Astrocyte (in vitro differentiated cells and primary cell): ENCODE measurements at regions not wholly inside any gene's neighbourhood (a gene's known extent, or its start where the extent isn't known, plus 50 kb on each side); places are given as distances from the start of the nearest gene placed in this dataset.
A peak's percentile ranks its signal among the peaks of the same experiment; 100 is the strongest.
"Not testable (repeated sequence)": the region's sequence is repeated elsewhere in the genome, so short reads cannot be mapped to it uniquely, and the experiment has no call there.

Experiments used
- DNase-seq: peaks from one replicate; pipeline ENCODE4 v3.0.0-alpha.2; 2010; ENCODE audit warnings: low read depth
- FAIRE-seq: peaks from 2 replicates; lab custom pipeline; 2011; peaks lifted over from hg19 to GRCh38; lab: Jason Lieb, UNC
- H2AFZ ChIP-seq: 2 replicates; pipeline ENCODE4 v1.6.0; 2012; ENCODE audit warnings: low read depth, low read length, inconsistent platforms
- H3K27ac ChIP-seq: 2 replicates; pipeline ENCODE4 v1.5.1; 2011; ENCODE audit warnings: low read depth, low read length, inconsistent platforms
- H3K27me3 ChIP-seq: 2 replicates; pipeline ENCODE4 v1.6.0; 2011; ENCODE audit warnings: low read length, inconsistent platforms; ENCODE audit not compliant: insufficient read depth
- H3K36me3 ChIP-seq: 2 replicates; pipeline ENCODE4 v1.5.1; 2011; ENCODE audit warnings: low read length, inconsistent platforms; ENCODE audit not compliant: insufficient read depth
- H3K4me1 ChIP-seq: 2 replicates; pipeline ENCODE4 v1.5.1; 2011; ENCODE audit warnings: low read length, inconsistent platforms; ENCODE audit not compliant: insufficient read depth
- H3K4me2 ChIP-seq: 2 replicates; pipeline ENCODE4 v1.6.0; 2012; ENCODE audit warnings: low read length, inconsistent platforms
- H3K4me3 ChIP-seq: 2 replicates; pipeline ENCODE4 v1.5.1; 2011; ENCODE audit warnings: low read depth, mild to moderate bottlenecking, low read length, inconsistent platforms; ENCODE audit not compliant: insufficient read depth
- H3K79me2 ChIP-seq: 2 replicates; pipeline ENCODE4 v1.6.0; 2012; ENCODE audit warnings: mild to moderate bottlenecking, low read length, inconsistent platforms; ENCODE audit not compliant: insufficient read depth
- H3K9ac ChIP-seq: 2 replicates; pipeline ENCODE4 v1.6.0; 2012; ENCODE audit warnings: mild to moderate bottlenecking, low read length, inconsistent platforms
- H3K9me3 ChIP-seq: 2 replicates; pipeline ENCODE4 v1.5.1; 2012; ENCODE audit warnings: low read depth, mild to moderate bottlenecking, low read length, inconsistent platforms; ENCODE audit not compliant: insufficient read depth
- H4K20me1 ChIP-seq: 2 replicates; pipeline ENCODE4 v1.6.0; 2012; ENCODE audit warnings: low read length, inconsistent platforms; ENCODE audit not compliant: insufficient read depth
- H3K27ac Mint-ChIP-seq: one replicate; pipeline ENCODE4 v1.8.0; 2021; ENCODE audit warnings: mild to moderate bottlenecking, mixed read lengths; ENCODE audit not compliant: unreplicated experiment
- H3K27me3 Mint-ChIP-seq: one replicate; pipeline ENCODE4 v1.8.0; 2021; ENCODE audit warnings: low read depth, mixed read lengths; ENCODE audit not compliant: unreplicated experiment
- H3K36me3 Mint-ChIP-seq: one replicate; pipeline ENCODE4 v1.8.0; 2021; ENCODE audit warnings: low read depth, mixed read lengths; ENCODE audit not compliant: unreplicated experiment
- H3K4me1 Mint-ChIP-seq: one replicate; pipeline ENCODE4 v1.8.0; 2021; ENCODE audit warnings: low read depth, mixed read lengths; ENCODE audit not compliant: unreplicated experiment
- H3K4me3 Mint-ChIP-seq: one replicate; pipeline ENCODE4 v1.8.0; 2021; ENCODE audit warnings: mild to moderate bottlenecking, moderate library complexity, mixed read lengths; ENCODE audit not compliant: unreplicated experiment
- H3K9me3 Mint-ChIP-seq: one replicate; pipeline ENCODE4 v1.8.0; 2021; ENCODE audit warnings: mild to moderate bottlenecking, mixed read lengths; ENCODE audit not compliant: unreplicated experiment
- CTCF ChIP-seq: IDR thresholded peaks from 2 replicates; pipeline ENCODE4 v1.5.1; 2011; ENCODE audit warnings: low read depth, mild to moderate bottlenecking, inconsistent platforms, low read length, moderate library complexity; ENCODE audit not compliant: insufficient read depth
- EZH2 ChIP-seq: IDR thresholded peaks from 2 replicates; pipeline ENCODE4 v1.6.1; 2012; ENCODE audit warnings: mild to moderate bottlenecking, low read length, inconsistent platforms; ENCODE audit not compliant: insufficient read depth

GRCh38 chr4:147108409-147108808 lies 162.7 kb upstream of the TTC29 start:
- Mint-ChIP-seq H3K9me3 (peaks cover 4% of the 10 kb centered on the region), H3K27ac (no peak overlapping the region), H3K36me3 (peaks cover under 1% of the 10 kb centered on the region), H3K4me1 (peaks cover 10% of the 10 kb centered on the region), H3K27me3 (peaks cover under 1% of the 10 kb centered on the region), H3K4me3 (no peak overlapping the region)
- no peaks in the 10 kb centered on the region for H3K36me3 ChIP-seq
- peak; percentile 29 for FAIRE-seq
- H3K9me3 ChIP-seq: no peaks in the 10 kb centered on the region
- no peak overlapping the region for H2AFZ ChIP-seq
- TF ChIP-seq EZH2: no peak
- no peaks in the 10 kb centered on the region for H3K27me3 ChIP-seq
- H3K4me1 ChIP-seq: peaks cover 11% of the 10 kb centered on the region
- no peak overlapping the region for H3K4me3 ChIP-seq
- H3K79me2 ChIP-seq: no peaks in the 10 kb centered on the region
- H4K20me1 ChIP-seq: no peaks in the 10 kb centered on the region
- H3K4me2 ChIP-seq: no peak overlapping the region
- no peak overlapping the region for H3K9ac ChIP-seq
- DNase-seq: peak; percentile 47
- no peak overlapping the region for H3K27ac ChIP-seq

- no peak overlapping the region for H3K9ac ChIP-seq
- no peak overlapping the region for H3K27ac Mint-ChIP-seq
- no peaks in the 10 kb centered on the region for H3K27me3 ChIP-seq
- DNase-seq (no peak), FAIRE-seq (no peak)
- no peaks in the 10 kb centered on the region for H4K20me1 ChIP-seq
- no peak overlapping the region for H2AFZ ChIP-seq
- no peaks in the 10 kb centered on the region for H3K79me2 ChIP-seq
- no peak overlapping the region for H3K4me3 ChIP-seq
- H3K4me2 ChIP-seq: no peak overlapping the region
- no peak for TF ChIP-seq EZH2
- TF ChIP-seq CTCF: no peak
- no peaks in the 10 kb centered on the region for H3K9me3 ChIP-seq
- peaks cover 3% of the 10 kb centered on the region for H3K36me3 Mint-ChIP-seq
- H3K27ac ChIP-seq: no peak overlapping the region
- H3K27me3 Mint-ChIP-seq: peaks cover 2% of the 10 kb centered on the region
- H3K36me3 ChIP-seq: no peaks in the 10 kb centered on the region
- no peaks in the 10 kb centered on the region for H3K4me1 ChIP-seq
- no peak overlapping the region for H3K4me3 Mint-ChIP-seq
- peaks cover 2% of the 10 kb centered on the region for H3K4me1 Mint-ChIP-seq
- H3K9me3 Mint-ChIP-seq: peaks cover 13% of the 10 kb centered on the region
Observed at GRCh38 chr4:147109800-147110199, 164.1 kb upstream of the TTC29 start.

- H3K4me1 Mint-ChIP-seq: peaks cover 2% of the 10 kb centered on the region
- peaks cover 3% of the 10 kb centered on the region for H3K36me3 Mint-ChIP-seq
- no peaks in the 10 kb centered on the region for H3K79me2 ChIP-seq
- no peaks in the 10 kb centered on the region for H3K36me3 ChIP-seq
- DNase-seq (no peak), FAIRE-seq (no peak)
- no peak overlapping the region for H3K4me2 ChIP-seq
- H4K20me1 ChIP-seq: no peaks in the 10 kb centered on the region
- no peak overlapping the region for H3K27ac ChIP-seq
- no peak overlapping the region for H2AFZ ChIP-seq
- H3K4me1 ChIP-seq: no peaks in the 10 kb centered on the region
- H3K27ac Mint-ChIP-seq: no peak overlapping the region
- H3K27me3 Mint-ChIP-seq: peaks cover 2% of the 10 kb centered on the region
- TF ChIP-seq EZH2 (no peak), CTCF (peak; percentile 27)
- H3K9me3 Mint-ChIP-seq: peaks cover 13% of the 10 kb centered on the region
- H3K9me3 ChIP-seq: no peaks in the 10 kb centered on the region
- no peak overlapping the region for H3K4me3 Mint-ChIP-seq
- no peaks in the 10 kb centered on the region for H3K27me3 ChIP-seq
- H3K9ac ChIP-seq: peak overlapping the region; percentile 15
- no peak overlapping the region for H3K4me3 ChIP-seq
Observed at GRCh38 chr4:147110473-147111367, 165.1 kb upstream of the TTC29 start.

- not testable (repeated sequence) for H3K9ac ChIP-seq, H3K27ac Mint-ChIP-seq, H3K4me1 ChIP-seq, H4K20me1 ChIP-seq, H3K4me3 ChIP-seq, H3K27ac ChIP-seq, H3K36me3 Mint-ChIP-seq, H3K4me3 Mint-ChIP-seq, FAIRE-seq, H2AFZ ChIP-seq, H3K79me2 ChIP-seq, DNase-seq, H3K4me1 Mint-ChIP-seq, H3K36me3 ChIP-seq, H3K9me3 ChIP-seq, H3K27me3 Mint-ChIP-seq, H3K4me2 ChIP-seq, H3K27me3 ChIP-seq
- H3K9me3 Mint-ChIP-seq: peaks cover 15% of the 10 kb centered on the region
Observed at GRCh38 chr4:147112196-147112595, 166.5 kb upstream of the TTC29 start.
